Nephron (organoid): ENCODE measurements at regions not wholly inside any gene's neighbourhood (a gene's known extent, or its start where the extent isn't known, plus 50 kb on each side); places are given as distances from the start of the nearest gene placed in this dataset.

Experiments
- H3K27ac Mint-ChIP-seq, 3 experiments: 2 replicates each; pipeline ENCODE4 v1.8.0; 2020; ENCODE audit warnings: mixed read lengths in 3 of 3, mild to moderate bottlenecking in 2 of 3, moderate library complexity in 1 of 3
- H3K27me3 Mint-ChIP-seq: 2 replicates; pipeline ENCODE4 v1.8.0; 2021; ENCODE audit warnings: low read depth, mild to moderate bottlenecking, moderate library complexity, mixed read lengths
- H3K36me3 Mint-ChIP-seq: 2 replicates; pipeline ENCODE4 v1.8.0; 2020; ENCODE audit warnings: low read depth, mixed read lengths
- H3K4me1 Mint-ChIP-seq: 2 replicates; pipeline ENCODE4 v1.8.0; 2020; ENCODE audit warnings: mixed read lengths
- H3K4me3 Mint-ChIP-seq, 3 experiments: 2 replicates each; pipeline ENCODE4 v1.8.0; 2020; ENCODE audit warnings: mild to moderate bottlenecking in 3 of 3, mixed read lengths in 3 of 3, moderate library complexity in 2 of 3
- H3K9me3 Mint-ChIP-seq: 2 replicates; pipeline ENCODE4 v1.8.0; 2020; ENCODE audit warnings: mixed read lengths
- CTCF ChIP-seq, 3 experiments: fragments of 200-600 bp; sonication (generic); IDR thresholded peaks; one replicate each; pipeline ENCODE4 v1.5.0; 2021; ENCODE audit warnings: antibody characterized with exemption in 3 of 3; ENCODE audit not compliant: unreplicated experiment in 3 of 3

GRCh38 chr16:86103320-86103719, 204.4 kb downstream of the IRF8 start:
- H3K9me3 Mint-ChIP-seq, result peaks cover under 1% of the 10 kb centered on the region
- H3K27me3 Mint-ChIP-seq, result peaks cover 51% of the 10 kb centered on the region
- H3K4me3 Mint-ChIP-seq, result no peak overlapping the region
- no peak for TF ChIP-seq CTCF (IDR thresholded peaks at IDR 0.05; ENCODE audit: unreplicated experiment in 3 of 3)
- no peaks in the 10 kb centered on the region for H3K36me3 Mint-ChIP-seq
- H3K4me1 Mint-ChIP-seq, result peaks cover 24% of the 10 kb centered on the region
- no peak overlapping the region for H3K27ac Mint-ChIP-seq

GRCh38 chr16:86104537-86105048, 205.6 kb downstream of the IRF8 start:
- Mint-ChIP-seq H3K9me3 (no peaks in the 10 kb centered on the region), H3K27me3 (peaks cover 42% of the 10 kb centered on the region), H3K4me3 (no peak overlapping the region), H3K27ac (no peak overlapping the region), H3K4me1 (peaks cover 24% of the 10 kb centered on the region), H3K36me3 (no peaks in the 10 kb centered on the region)
- TF ChIP-seq CTCF (IDR thresholded peaks at IDR 0.05; ENCODE audit: unreplicated experiment in 3 of 3), result no peak

- Mint-ChIP-seq H3K27me3 (peaks cover 36% of the 10 kb centered on the region), H3K4me1 (peaks cover 3% of the 10 kb centered on the region), H3K4me3 (no peak overlapping the region), H3K27ac (no peak overlapping the region), H3K36me3 (no peaks in the 10 kb centered on the region), H3K9me3 (no peaks in the 10 kb centered on the region)
- no peak for TF ChIP-seq CTCF (IDR thresholded peaks at IDR 0.05; ENCODE audit: unreplicated experiment in 3 of 3)
These were observed 208.4 kb downstream of the IRF8 start for GRCh38 chr16:86107215-86107825.

- no peak overlapping the region for H3K4me3 Mint-ChIP-seq
- no peaks in the 10 kb centered on the region for H3K4me1 Mint-ChIP-seq
- no peak overlapping the region for H3K27ac Mint-ChIP-seq
- no peaks in the 10 kb centered on the region for H3K36me3 Mint-ChIP-seq
- no peaks in the 10 kb centered on the region for H3K9me3 Mint-ChIP-seq
- TF ChIP-seq CTCF (IDR thresholded peaks at IDR 0.05; ENCODE audit: unreplicated experiment in 3 of 3), result no peak
- peaks cover 40% of the 10 kb centered on the region for H3K27me3 Mint-ChIP-seq
These were observed 209.1 kb downstream of the IRF8 start for GRCh38 chr16:86108062-86108461.

GRCh38 chr16:86110134-86110533, 211.2 kb downstream of the IRF8 start:
- Mint-ChIP-seq H3K4me3 (no peak overlapping the region), H3K27me3 (peaks cover 32% of the 10 kb centered on the region), H3K9me3 (no peaks in the 10 kb centered on the region), H3K4me1 (no peaks in the 10 kb centered on the region), H3K36me3 (no peaks in the 10 kb centered on the region), H3K27ac (no peak overlapping the region)
- no peak for TF ChIP-seq CTCF (IDR thresholded peaks at IDR 0.05; ENCODE audit: unreplicated experiment in 3 of 3)

- H3K27me3 Mint-ChIP-seq, result peaks cover 35% of the 10 kb centered on the region
- no peaks in the 10 kb centered on the region for H3K9me3 Mint-ChIP-seq
- H3K4me3 Mint-ChIP-seq, result no peak overlapping the region
- TF ChIP-seq CTCF (IDR thresholded peaks at IDR 0.05; ENCODE audit: unreplicated experiment in 3 of 3), result no peak
- no peaks in the 10 kb centered on the region for H3K4me1 Mint-ChIP-seq
- H3K36me3 Mint-ChIP-seq, result no peaks in the 10 kb centered on the region
- no peak overlapping the region for H3K27ac Mint-ChIP-seq
These were observed 211.8 kb downstream of the IRF8 start for GRCh38 chr16:86110726-86111125.
